ENCODE measurements at regions not wholly inside any gene's neighbourhood (a gene's known extent, or its start where the extent isn't known, plus 50 kb on each side); places are given as distances from the start of the nearest gene placed in this dataset.

- no peak overlapping the region for H3K4me3 ChIP-seq
- no peak overlapping the region for H3K27ac ChIP-seq
- H3K27me3 ChIP-seq: no peaks in the 10 kb centered on the region
- intact Hi-C loops (cut with DNase I; ENCODE audit: low total_unique reads): no loop called here
- H3K36me3 ChIP-seq: no peaks in the 10 kb centered on the region
- H3K9me3 ChIP-seq: peaks cover 0 to 2% of the 10 kb centered on the region in 2 donors
- TF ChIP-seq POLR2A (IDR thresholded peaks at IDR 0.05) (no peak), POLR2AphosphoS5 (IDR thresholded peaks at IDR 0.05) (no peak)
- TF ChIP-seq, protein P1, sequence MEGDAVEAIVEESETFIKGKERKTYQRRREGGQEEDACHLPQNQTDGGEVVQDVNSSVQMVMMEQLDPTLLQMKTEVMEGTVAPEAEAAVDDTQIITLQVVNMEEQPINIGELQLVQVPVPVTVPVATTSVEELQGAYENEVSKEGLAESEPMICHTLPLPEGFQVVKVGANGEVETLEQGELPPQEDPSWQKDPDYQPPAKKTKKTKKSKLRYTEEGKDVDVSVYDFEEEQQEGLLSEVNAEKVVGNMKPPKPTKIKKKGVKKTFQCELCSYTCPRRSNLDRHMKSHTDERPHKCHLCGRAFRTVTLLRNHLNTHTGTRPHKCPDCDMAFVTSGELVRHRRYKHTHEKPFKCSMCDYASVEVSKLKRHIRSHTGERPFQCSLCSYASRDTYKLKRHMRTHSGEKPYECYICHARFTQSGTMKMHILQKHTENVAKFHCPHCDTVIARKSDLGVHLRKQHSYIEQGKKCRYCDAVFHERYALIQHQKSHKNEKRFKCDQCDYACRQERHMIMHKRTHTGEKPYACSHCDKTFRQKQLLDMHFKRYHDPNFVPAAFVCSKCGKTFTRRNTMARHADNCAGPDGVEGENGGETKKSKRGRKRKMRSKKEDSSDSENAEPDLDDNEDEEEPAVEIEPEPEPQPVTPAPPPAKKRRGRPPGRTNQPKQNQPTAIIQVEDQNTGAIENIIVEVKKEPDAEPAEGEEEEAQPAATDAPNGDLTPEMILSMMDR (IDR thresholded peaks at IDR 0.05): no peak
- DNase-seq (ENCODE audit: low spot score in 2 of 2): no peak
- H3K4me1 ChIP-seq: no peaks in the 10 kb centered on the region
These were observed 72.5 kb upstream of the RXRA start for GRCh38 chr9:134253606-134254205.

DNA sequence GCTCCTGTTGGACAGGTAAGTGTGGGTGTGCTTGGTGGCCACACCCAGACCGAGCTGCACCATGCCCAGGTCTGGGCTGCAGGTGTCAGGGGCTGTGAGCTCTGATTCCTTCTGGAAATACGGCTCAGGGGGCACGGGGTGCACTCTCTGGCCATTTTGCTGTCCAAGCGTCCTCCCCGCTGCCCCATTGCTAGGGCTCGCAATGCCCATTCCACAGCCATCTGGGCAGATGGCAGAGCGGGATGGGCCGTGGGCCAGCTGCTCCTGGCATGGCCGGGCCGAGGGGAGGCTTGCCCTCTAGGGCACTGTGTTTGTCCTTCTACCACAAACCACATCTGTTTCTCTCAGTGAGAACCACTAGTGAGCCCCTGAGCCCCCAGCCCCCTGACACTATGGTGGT is 67.9 kb upstream of the RXRA start:
- intact Hi-C loops (cut with DNase I; ENCODE audit: low total_unique reads): no loop called here
- no peak for DNase-seq (ENCODE audit: low spot score in 2 of 2)
- Histone ChIP-seq H3K4me1 (no peaks in the 10 kb centered on the region), H3K9me3 (no peaks in the 10 kb centered on the region), H3K4me3 (no peak overlapping the region), H3K27me3 (no peaks in the 10 kb centered on the region), H3K27ac (no peak overlapping the region), H3K36me3 (no peaks in the 10 kb centered on the region)
- TF ChIP-seq, protein P1 (IDR thresholded peaks at IDR 0.05): no peak
- TF ChIP-seq POLR2AphosphoS5 (IDR thresholded peaks at IDR 0.05) (no peak), POLR2A (IDR thresholded peaks at IDR 0.05) (no peak)

DNA sequence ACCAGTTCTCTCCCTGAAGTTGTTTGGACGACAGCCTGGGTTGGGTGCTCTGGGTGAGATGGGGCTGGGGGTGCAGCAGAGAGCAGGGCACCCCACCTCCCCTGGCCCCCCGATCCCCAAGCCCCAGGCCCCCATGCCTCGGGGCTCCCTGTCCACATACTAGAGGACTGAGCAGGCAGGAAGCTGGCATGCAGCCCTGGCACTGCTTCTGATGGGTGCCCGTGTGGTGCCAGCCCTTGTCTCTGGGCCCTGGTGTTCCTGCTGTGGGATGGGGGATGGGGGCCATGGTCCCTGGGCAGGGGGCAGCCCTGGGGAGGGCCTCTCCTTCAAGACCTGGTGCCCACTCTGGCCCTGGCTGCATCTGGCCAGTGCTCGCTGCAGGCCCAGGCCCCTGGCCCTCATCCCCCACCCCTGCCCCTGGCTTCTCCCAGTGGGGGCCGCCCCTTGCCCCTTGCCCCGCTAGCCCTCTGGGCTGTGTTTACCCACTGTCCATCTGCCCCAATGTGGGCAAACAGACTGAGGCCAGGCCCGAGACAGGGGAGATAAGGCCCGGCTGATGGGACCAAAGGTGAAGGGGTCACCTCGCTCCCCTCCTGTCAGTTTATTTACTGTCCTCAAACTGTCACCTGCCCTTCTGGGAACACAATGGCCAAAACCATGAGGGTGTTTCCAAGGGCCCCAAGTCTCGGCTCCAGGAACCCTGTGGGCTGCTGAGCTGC is 67.3 kb upstream of the RXRA start:
- DNase-seq (ENCODE audit: low spot score in 2 of 2): peak in 1 of 2 donors; percentile 47
- Histone ChIP-seq H3K4me3 (no peak overlapping the region), H3K36me3 (no peaks in the 10 kb centered on the region), H3K9me3 (no peaks in the 10 kb centered on the region), H3K27ac (no peak overlapping the region), H3K4me1 (no peaks in the 10 kb centered on the region), H3K27me3 (peaks cover 0 to 2% of the 10 kb centered on the region in 2 donors)
- no peak for TF ChIP-seq POLR2A (IDR thresholded peaks at IDR 0.05)
- TF ChIP-seq, protein P1 (IDR thresholded peaks at IDR 0.05): no peak
- no peak for TF ChIP-seq POLR2AphosphoS5 (IDR thresholded peaks at IDR 0.05)
- intact Hi-C loops (cut with DNase I; ENCODE audit: low total_unique reads): no loop called here

GRCh38 chr9:134259708-134260107 is 66.5 kb upstream of the RXRA start:
- no peaks in the 10 kb centered on the region for H3K4me1 ChIP-seq
- H3K36me3 ChIP-seq: no peaks in the 10 kb centered on the region
- intact Hi-C loops (cut with DNase I; ENCODE audit: low total_unique reads): no loop called here
- TF ChIP-seq POLR2A (IDR thresholded peaks at IDR 0.05): no peak
- no peak for TF ChIP-seq POLR2AphosphoS5 (IDR thresholded peaks at IDR 0.05)
- TF ChIP-seq, protein P1 (IDR thresholded peaks at IDR 0.05): no peak
- H3K4me3 ChIP-seq: no peak overlapping the region
- no peak overlapping the region for H3K27ac ChIP-seq
- no peaks in the 10 kb centered on the region for H3K9me3 ChIP-seq
- peaks cover 0 to 3% of the 10 kb centered on the region in 2 donors for H3K27me3 ChIP-seq
- no peak for DNase-seq (ENCODE audit: low spot score in 2 of 2)

DNA sequence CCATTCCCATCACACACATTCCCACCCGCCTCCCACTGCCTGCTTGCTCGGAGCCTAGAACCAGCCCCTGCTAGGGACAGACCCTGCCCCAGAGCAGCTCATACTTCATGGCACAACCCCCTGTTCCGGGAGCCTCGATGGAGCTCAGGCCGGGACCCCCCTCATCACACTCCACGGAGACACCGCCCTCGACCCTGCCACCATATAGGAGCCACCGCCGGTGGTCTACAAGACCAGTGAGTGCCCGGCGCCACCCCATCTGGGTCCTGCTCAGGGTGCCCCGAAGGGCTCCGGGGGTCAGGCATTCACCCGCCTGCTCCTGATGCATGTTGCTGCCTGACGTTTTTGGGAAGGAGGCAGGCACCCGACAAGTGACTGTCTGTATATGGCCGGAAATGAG is 65.5 kb upstream of the RXRA start:
- intact Hi-C loops (cut with DNase I; ENCODE audit: low total_unique reads): no loop called here
- H3K4me1 ChIP-seq: no peaks in the 10 kb centered on the region
- no peaks in the 10 kb centered on the region for H3K36me3 ChIP-seq
- no peak overlapping the region for H3K4me3 ChIP-seq
- no peak for DNase-seq (ENCODE audit: low spot score in 2 of 2)
- TF ChIP-seq POLR2AphosphoS5 (IDR thresholded peaks at IDR 0.05): no peak
- TF ChIP-seq, protein P1 (IDR thresholded peaks at IDR 0.05): no peak
- no peak for TF ChIP-seq POLR2A (IDR thresholded peaks at IDR 0.05)
- no peaks in the 10 kb centered on the region for H3K9me3 ChIP-seq
- peaks cover 0 to 11% of the 10 kb centered on the region in 2 donors for H3K27me3 ChIP-seq
- H3K27ac ChIP-seq: no peak overlapping the region
